GM12892 (cell line): ENCODE measurements at regions not wholly inside any gene's neighbourhood (a gene's known extent, or its start where the extent isn't known, plus 50 kb on each side); places are given as distances from the start of the nearest gene placed in this dataset.

Experiments used
- POLR2A ChIP-seq: IDR thresholded peaks from 2 replicates; pipeline ENCODE4 v1.6.1; 2011; ENCODE audit warnings: low read depth, low read length, control low read depth
- POLR2AphosphoS5 ChIP-seq: IDR thresholded peaks from 2 replicates; pipeline ENCODE4 v1.6.1; 2011; ENCODE audit warnings: low read depth, low read length, control low read depth

DNA sequence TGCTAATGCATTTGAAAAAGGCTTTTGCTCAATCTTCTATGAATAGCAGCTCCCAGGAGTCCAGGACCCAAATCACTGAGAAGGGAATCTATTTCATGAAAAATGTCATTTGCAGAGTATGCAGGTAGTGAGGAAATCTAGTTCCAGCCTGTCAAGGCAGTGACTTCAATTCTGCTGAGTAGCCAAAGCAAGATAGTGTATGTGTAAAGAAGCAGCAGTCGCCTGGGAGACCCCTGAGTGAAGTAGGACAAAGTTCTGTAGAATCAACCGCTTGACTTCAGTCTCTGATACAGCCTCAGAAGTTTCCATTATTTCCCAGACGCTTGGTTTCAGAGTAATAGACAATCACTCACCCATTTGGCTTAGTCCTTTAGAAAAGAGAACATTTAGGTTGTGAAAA is 435.6 kb upstream of the LRFN5 start:
- TF ChIP-seq POLR2A (no peak), POLR2AphosphoS5 (no peak)
